ENCODE measurements at regions not wholly inside any gene's neighbourhood (a gene's known extent, or its start where the extent isn't known, plus 50 kb on each side); places are given as distances from the start of the nearest gene placed in this dataset.

- TF ChIP-seq POLR2A (IDR thresholded peaks at IDR 0.05) (no peak), CTCF (IDR thresholded peaks at IDR 0.05) (no peak)
These were observed 143.8 kb upstream of the VASH1 start for GRCh38 chr14:76617440-76617839.

Data from adrenal gland (tissue), 5 donors.